ENCODE measurements at regions not wholly inside any gene's neighbourhood (a gene's known extent, or its start where the extent isn't known, plus 50 kb on each side); places are given as distances from the start of the nearest gene placed in this dataset.
"Not testable (repeated sequence)": the region's sequence is repeated elsewhere in the genome, so short reads cannot be mapped to it uniquely, and the experiment has no call there.

- not testable (repeated sequence) for DNase-seq
Observed at GRCh38 chr1:120465900-120466299, 51.1 kb downstream of the NBPF8 start.

GRCh38 chr1:120477663-120478062 lies 62.8 kb downstream of the NBPF8 start:
- DNase-seq, result not testable (repeated sequence)

GRCh38 chr1:120478400-120478799 lies 63.6 kb downstream of the NBPF8 start:
- not testable (repeated sequence) for DNase-seq

- not testable (repeated sequence) for DNase-seq
Observed at GRCh38 chr1:120487542-120487941, 72.7 kb downstream of the NBPF8 start.

GRCh38 chr1:120489217-120489616 lies 74.4 kb downstream of the NBPF8 start:
- not testable (repeated sequence) for DNase-seq

DNA sequence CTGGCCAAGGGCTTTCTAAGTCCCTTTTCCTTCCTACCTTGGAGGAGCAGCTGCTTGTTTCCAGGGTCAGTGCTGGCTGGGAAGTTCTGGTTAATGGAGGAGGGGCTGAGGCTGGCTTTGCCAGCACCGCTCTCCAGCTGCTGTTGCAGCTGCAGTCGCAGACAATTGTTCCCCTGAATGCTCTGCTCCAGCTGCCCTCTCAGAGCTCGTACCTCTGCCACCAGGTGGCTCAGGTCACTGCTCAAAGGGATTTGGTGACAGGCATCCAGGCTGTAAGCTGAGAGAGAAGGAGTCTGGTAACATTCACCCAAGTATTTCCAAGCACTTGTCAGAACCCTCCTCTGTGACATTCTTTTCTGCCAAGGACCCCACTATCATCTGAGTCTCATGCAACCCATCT lies 82.3 kb downstream of the NBPF8 start:
- DNase-seq, result not testable (repeated sequence)

- DNase-seq, result not testable (repeated sequence)
Observed at GRCh38 chr1:120503284-120503683, 88.4 kb downstream of the NBPF8 start.

- DNase-seq, result not testable (repeated sequence)
Observed at GRCh38 chr1:120506352-120506751, 91.5 kb downstream of the NBPF8 start.

GRCh38 chr1:120508351-120508750 lies 93.5 kb downstream of the NBPF8 start:
- not testable (repeated sequence) for DNase-seq

GRCh38 chr1:120509258-120509657 lies 94.4 kb downstream of the NBPF8 start:
- not testable (repeated sequence) for DNase-seq

DNA sequence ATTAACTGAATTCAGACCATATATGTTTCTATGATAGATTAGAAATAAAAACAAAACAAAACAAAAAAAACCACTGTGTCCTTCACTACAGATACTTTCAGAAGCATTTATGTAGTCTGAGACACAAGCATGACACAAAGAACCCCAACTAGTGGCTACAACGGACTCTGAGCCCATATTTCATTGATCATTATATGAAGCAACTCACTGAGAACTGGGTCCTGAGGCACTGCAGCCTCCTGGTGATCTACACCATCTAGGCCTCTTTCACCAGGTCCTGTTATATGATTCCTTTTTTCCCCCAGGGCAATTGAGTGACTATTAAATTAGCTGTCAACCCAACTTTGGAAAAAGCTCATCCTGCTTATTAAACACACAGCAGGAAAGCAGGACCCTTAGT lies 98.3 kb downstream of the NBPF8 start:
- DNase-seq, result not testable (repeated sequence)

DNA sequence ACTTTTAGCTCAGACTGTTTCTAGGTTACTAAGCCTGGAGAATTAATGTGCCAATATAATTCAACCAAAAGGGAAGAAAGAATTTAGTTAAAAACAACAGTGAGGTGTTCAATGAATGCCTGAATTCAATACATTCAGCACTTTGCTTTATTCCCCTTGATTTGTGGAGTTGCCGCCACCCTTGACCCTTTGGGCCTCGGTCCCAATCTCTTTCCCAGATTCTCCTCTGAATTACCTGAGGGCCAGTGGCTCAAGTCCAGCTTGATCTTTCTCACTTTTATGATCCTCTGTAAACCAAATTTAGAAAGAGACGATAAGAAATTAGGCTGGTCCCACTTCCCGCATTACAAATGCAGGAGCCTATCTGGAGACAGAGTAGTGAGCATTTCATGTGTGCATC lies 98.7 kb downstream of the NBPF8 start:
- DNase-seq, result not testable (repeated sequence)

DNA sequence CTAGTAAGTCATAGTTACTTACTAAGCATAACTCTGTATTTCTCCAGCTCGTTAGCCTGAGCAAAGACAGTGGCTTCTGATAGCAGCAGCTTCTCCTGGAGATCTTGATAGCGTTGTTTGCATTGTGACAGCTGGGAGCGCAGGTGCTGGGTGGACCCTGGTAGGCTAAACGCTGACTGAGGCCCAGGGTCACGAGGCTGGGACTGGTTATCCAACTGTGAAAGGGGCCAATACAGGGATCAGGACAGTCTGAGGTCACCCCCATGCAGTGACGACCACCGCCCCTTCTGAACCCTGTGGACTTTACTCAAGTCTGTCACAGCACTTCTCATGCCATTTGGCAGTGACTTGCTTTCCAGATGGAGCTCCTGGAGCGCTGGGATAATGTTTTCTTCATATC lies 104.4 kb downstream of the NBPF8 start:
- not testable (repeated sequence) for DNase-seq

GRCh38 chr1:120524416-120524815 lies 109.6 kb downstream of the NBPF8 start:
- DNase-seq, result not testable (repeated sequence)

GRCh38 chr1:120525386-120525785 lies 110.6 kb downstream of the NBPF8 start:
- DNase-seq, result not testable (repeated sequence)

DNA sequence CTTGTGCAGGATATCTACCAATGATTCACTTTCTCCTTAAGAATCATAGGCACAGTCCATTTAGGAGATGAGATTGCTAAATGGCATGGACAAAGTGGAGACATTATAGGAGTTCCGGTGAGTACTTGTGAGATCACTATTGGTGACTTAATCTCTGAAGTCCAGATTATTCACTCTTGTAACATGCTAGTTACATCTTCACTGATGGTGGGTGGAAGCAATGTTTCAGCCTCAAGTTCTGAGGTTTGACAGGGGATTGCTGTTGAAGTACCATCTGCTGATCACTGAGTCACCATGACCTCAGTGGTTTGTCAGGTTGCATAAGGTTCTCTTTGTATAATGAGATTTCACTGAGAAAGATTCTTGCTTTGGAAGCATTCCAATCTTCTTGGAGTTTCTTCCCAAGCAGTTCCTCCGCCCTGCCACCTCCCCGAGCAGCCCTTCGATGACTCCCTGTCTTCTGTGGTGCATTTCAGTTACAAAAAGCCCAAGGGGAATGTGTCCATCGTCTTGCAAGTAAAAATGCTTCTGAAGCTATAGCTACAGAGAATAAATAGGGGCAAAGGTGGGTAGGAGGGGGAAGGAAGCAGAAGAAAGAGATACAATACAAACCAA lies 114.7 kb downstream of the NBPF8 start:
- DNase-seq, result not testable (repeated sequence)

DNA sequence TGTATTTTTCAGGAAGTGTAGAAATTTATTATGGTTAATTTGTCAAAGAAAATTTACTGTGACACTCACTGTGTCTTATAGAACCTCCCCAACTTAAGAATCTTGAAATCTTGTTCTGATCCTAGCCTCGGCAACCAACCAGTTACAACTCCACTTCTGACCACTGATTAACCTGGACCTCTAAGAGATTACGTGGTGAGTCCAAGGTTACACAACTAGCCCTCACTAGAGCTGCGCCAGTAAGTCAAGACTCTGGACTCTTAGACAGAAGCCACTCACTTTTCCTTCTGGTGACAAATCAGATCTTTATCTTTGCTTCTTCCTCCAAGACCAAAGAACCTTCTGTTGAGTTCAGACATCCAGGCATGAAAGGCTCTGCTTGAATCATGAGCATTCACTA lies 116.6 kb downstream of the NBPF8 start:
- DNase-seq, result not testable (repeated sequence)

GRCh38 chr1:120534361-120535047 lies 119.7 kb downstream of the NBPF8 start:
- not testable (repeated sequence) for DNase-seq

GRCh38 chr1:120535052-120535451 lies 120.2 kb downstream of the NBPF8 start:
- not testable (repeated sequence) for DNase-seq

GRCh38 chr1:120541394-120541793 lies 126.6 kb downstream of the NBPF8 start:
- DNase-seq, result not testable (repeated sequence)

DNA sequence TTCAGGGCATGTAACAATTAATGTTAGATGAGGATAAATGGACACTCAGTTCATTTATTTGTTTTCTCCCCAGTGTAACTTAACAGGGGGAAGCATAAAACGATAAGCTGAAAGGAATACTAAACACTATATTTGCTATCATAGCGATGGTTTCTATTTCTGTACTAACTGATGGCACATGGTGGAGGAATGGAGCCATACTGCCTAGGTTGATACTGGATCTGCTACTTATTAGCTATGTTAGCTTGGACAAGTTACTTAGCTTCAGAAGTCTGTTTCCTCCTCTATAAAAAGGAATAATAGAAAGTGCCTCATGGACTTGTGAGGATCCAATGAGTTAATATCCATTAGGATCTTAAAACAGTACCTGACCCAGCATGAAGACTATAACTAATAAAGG lies 127.5 kb downstream of the NBPF8 start:
- not testable (repeated sequence) for DNase-seq

DNA sequence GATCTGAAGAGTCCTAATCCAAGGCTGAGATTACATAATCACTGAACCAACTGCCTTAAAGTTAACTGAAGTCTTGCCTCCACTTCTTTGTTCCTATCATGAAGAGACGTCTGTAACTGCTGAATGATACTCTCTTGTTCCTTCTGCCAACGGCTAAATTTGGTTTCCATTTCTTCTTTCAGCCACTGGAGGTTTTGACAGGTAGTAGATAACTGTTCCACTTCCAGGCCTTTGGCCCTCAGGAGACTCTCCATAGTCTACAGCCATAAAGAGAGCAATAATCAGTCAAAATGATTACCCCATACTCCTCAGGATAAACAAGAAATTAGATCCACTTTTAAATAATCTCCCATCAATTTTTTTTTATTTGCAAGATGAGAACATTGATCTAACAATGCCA lies 128.1 kb downstream of the NBPF8 start:
- DNase-seq, result not testable (repeated sequence)

DNA sequence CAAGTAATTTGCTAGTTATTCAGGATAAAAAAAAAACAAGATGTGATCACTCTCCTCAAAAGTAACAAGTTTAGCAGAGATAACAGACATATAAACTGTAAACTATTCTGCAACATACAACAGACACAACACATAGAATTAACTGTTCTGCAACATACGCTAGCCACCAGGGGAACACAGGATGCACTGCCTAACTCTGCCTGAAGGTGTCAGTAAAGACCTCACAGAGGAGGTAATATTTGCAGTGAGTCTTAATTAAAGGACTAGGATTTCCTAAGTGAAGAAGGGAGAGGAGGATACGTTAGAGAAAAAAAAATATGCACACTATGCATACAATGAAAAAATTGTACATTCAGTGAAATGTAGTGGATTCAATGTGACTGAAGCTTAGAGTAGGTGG lies 129.6 kb downstream of the NBPF8 start:
- DNase-seq, result peak; percentile 87

- not testable (repeated sequence) for DNase-seq
Observed at GRCh38 chr1:120550335-120550734, 135.5 kb downstream of the NBPF8 start.

Data from activated CD4-positive, alpha-beta T cell treated with anti-CD3 and anti-CD28 coated beads, Interleukin-2, amount 50 U/mL, for 1 hour (primary cell).